ENCODE measurements at regions not wholly inside any gene's neighbourhood (a gene's known extent, or its start where the extent isn't known, plus 50 kb on each side); places are given as distances from the start of the nearest gene placed in this dataset.

DNA sequence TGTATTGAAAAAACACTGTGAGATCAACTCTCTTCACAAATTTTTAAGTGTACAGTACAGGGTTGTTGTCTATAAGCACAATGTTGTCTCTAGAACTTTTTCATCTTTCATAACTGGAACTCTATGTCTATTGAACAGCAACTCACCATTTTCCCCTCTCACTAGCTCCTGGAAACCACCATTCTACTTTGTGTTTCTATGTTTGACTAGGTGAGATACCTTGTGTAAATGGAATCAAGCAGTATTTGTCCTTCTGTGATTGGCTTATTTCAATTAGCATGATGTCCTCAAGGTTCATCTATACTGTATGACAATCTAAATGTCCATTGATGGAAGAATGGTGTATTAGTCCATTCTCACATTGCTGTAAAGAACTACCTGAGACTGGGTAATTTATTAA is 210.1 kb upstream of the FUT9 start:
- no peak overlapping the region for H3K4me3 ChIP-seq (ENCODE audit: low read length)
- no peak for DNase-seq (ENCODE audit: low read depth)
- TF ChIP-seq, protein P1, sequence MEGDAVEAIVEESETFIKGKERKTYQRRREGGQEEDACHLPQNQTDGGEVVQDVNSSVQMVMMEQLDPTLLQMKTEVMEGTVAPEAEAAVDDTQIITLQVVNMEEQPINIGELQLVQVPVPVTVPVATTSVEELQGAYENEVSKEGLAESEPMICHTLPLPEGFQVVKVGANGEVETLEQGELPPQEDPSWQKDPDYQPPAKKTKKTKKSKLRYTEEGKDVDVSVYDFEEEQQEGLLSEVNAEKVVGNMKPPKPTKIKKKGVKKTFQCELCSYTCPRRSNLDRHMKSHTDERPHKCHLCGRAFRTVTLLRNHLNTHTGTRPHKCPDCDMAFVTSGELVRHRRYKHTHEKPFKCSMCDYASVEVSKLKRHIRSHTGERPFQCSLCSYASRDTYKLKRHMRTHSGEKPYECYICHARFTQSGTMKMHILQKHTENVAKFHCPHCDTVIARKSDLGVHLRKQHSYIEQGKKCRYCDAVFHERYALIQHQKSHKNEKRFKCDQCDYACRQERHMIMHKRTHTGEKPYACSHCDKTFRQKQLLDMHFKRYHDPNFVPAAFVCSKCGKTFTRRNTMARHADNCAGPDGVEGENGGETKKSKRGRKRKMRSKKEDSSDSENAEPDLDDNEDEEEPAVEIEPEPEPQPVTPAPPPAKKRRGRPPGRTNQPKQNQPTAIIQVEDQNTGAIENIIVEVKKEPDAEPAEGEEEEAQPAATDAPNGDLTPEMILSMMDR (conservative IDR thresholded peaks at IDR 0.05; ENCODE audit: low read depth, low read length): no peak

DNA sequence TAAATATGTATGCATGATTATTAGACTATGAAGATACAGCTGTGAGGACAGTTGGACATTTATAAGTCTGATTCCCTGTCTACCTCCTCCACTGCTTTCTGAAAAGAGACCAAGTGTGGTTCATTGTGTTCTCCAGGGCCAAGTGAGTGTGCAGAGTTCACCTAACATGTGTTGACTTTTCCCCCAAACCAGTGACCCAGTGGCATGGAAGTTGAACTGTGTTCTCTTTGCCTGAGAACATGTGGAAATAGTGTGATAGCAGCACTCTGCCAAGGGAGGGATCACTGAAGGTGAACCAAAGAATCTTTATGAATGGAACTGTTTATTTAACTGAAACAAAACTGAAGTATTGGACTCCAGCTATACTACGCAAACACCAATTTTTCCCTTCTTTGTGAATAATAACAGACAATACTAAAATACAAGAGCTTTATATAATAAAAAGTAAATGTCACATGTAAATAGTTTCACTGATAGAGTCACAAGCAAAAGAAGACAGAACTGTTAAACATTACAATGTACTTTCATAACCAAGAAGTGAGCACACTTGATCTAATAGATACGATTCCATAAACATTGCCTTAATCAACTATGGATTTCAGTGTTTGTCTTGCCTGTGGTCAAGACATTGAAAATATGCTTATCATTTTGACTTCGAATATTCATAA is 200.3 kb upstream of the FUT9 start:
- no peak overlapping the region for H3K4me3 ChIP-seq (ENCODE audit: low read length)
- TF ChIP-seq, protein P1 (conservative IDR thresholded peaks at IDR 0.05; ENCODE audit: low read depth, low read length): no peak
- DNase-seq (ENCODE audit: low read depth): no peak

DNA sequence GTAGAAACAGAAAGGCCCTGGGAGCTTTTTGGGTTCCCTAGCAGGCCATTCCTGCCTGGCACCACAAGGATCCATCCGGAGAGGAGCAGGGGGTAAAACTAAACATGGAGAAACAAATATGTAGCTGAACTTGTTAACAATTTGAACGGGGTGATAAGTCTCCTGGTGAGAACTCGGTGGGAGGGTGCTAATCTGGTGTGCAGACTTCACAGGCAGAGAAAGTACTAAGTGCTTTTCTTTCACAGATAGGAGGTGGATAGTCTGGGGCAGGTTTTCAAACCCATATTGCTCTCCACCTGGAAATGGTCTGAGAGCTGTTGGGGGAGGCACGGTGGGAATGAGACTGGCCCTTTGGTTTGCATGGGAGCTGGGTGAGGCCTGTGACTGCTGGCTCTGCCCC is 196.3 kb upstream of the FUT9 start:
- no peak overlapping the region for H3K4me3 ChIP-seq (ENCODE audit: low read length)
- TF ChIP-seq, protein P1 (conservative IDR thresholded peaks at IDR 0.05; ENCODE audit: low read depth, low read length): no peak
- no peak for DNase-seq (ENCODE audit: low read depth)

DNA sequence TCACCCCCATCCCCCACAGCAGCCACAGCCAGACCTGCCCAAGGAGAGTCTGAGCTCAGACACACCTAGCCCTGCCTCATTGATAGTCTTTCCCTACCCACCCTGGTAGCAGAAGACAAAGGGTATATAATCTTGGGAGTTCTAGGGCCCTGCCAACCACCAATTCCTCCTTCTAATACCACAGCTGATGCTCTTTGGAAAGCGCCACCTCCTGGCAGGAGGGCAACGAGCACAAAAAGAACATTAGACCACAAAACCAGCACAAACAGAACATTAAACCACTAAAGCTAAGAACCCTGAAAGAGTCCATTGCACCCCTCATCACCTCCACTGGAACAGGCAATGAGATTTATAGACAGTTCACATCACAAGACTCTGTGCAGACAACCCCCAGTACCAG is 195.8 kb upstream of the FUT9 start:
- no peak for DNase-seq (ENCODE audit: low read depth)
- TF ChIP-seq, protein P1 (conservative IDR thresholded peaks at IDR 0.05; ENCODE audit: low read depth, low read length): peak; percentile 7
- no peak overlapping the region for H3K4me3 ChIP-seq (ENCODE audit: low read length)

DNA sequence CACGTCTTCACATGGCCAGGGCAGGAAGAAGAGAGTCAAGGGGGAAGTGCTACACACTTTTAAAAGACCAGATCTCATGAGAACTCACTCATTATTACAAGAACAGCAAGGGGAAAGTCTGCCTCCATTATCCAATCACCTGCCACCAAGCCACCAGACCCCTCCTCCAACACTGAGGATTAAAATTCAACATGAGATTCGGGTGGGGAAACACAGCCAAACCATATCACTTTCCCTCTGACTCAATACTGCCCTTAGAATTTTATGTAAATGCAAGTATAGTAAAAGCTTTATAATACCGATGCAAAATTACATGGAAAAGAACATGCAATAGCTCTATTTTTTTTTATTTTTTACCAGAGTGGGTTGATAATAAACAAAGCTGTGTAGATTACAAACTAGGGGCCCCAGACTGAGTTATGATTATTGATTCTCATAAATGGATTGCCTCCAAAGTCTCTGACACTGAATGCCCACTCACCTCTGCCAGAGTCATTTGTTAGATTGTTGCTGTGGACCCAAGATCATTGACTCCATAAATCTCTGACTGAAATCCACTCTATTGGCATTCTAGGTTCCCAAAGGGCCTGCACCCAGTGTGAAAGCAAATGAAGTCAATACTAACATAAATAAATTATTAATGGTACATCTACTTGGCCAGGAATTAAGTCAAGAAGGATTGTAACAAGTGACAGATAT is 184.8 kb upstream of the FUT9 start:
- H3K4me3 ChIP-seq (ENCODE audit: low read length): no peak overlapping the region
- TF ChIP-seq, protein P1 (conservative IDR thresholded peaks at IDR 0.05; ENCODE audit: low read depth, low read length): no peak
- no peak for DNase-seq (ENCODE audit: low read depth)

DNA sequence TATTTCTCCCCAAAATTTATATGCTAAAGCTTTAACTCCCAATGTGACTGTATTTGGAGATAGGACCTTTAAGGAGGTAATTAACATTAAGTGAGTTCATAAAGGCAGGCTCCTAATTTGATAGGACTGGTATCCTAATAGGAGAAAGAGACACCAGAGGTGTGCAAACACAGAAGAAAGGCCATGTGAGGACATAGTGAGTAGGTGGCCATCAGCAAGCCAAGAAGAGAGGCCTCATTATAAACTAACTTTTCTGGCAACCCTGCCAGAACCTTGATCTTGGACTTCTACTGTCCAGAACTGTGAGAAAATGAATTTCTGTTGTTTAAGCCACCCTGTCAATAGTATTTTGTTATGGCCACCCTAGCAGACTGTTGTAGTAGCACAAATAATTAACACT is 177.9 kb upstream of the FUT9 start:
- no peak overlapping the region for H3K4me3 ChIP-seq (ENCODE audit: low read length)
- TF ChIP-seq, protein P1 (conservative IDR thresholded peaks at IDR 0.05; ENCODE audit: low read depth, low read length): no peak
- DNase-seq (ENCODE audit: low read depth): no peak

DNA sequence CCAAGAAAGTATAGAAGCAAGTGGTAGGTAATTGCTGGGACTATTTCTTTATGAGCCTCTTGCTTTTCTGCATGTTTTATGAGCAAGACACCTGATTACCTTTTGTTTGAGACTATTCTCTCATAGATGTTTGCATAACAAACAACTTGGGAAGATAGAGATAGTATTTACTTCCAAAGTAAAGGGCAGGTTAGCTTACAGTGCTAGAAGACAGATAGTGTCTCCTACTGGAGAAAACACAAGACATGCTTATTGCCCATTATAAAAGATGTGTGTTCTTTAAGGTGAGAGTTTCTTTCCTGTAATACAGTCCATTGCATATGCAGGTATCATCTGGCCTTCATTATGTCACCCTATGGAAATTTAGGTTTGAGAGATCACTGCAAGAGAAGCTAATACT is 174.2 kb upstream of the FUT9 start:
- TF ChIP-seq, protein P1 (conservative IDR thresholded peaks at IDR 0.05; ENCODE audit: low read depth, low read length): no peak
- no peak overlapping the region for H3K4me3 ChIP-seq (ENCODE audit: low read length)
- no peak for DNase-seq (ENCODE audit: low read depth)
